ENCODE measurements at regions not wholly inside any gene's neighbourhood (a gene's known extent, or its start where the extent isn't known, plus 50 kb on each side); places are given as distances from the start of the nearest gene placed in this dataset.

GRCh38 chr16:55189224-55189623 lies 134.8 kb upstream of the IRX6 start:
- peaks cover 14% of the 10 kb centered on the region for H3K9me3 ChIP-seq (ENCODE audit: control insufficient read depth, insufficient read depth, low read depth, low read length)
- peaks cover 3% of the 10 kb centered on the region; the same call in 1 of the 2 replicates for H3K27me3 ChIP-seq (ENCODE audit: control insufficient read depth, insufficient read depth, low read length)
- no peak overlapping the region for H3K27ac ChIP-seq (ENCODE audit: low read depth, low read length)
- H3K9ac ChIP-seq (ENCODE audit: low read length), result no peak overlapping the region
- H3K36me3 ChIP-seq (ENCODE audit: control insufficient read depth, insufficient read depth, low read length), result no peaks in the 10 kb centered on the region
- no peak overlapping the region for H3K4me3 ChIP-seq (ENCODE audit: low read depth, low read length)
- peaks cover 10% of the 10 kb centered on the region; the same call in 1 of the 2 replicates for H3K4me1 ChIP-seq (ENCODE audit: control insufficient read depth, insufficient read depth, low read length)

- peaks cover 8% of the 10 kb centered on the region; the same call in 1 of the 2 replicates for H3K4me1 ChIP-seq (ENCODE audit: control insufficient read depth, insufficient read depth, low read length)
- peaks cover 14% of the 10 kb centered on the region for H3K9me3 ChIP-seq (ENCODE audit: control insufficient read depth, insufficient read depth, low read depth, low read length)
- H3K27me3 ChIP-seq (ENCODE audit: control insufficient read depth, insufficient read depth, low read length), result peaks cover 3% of the 10 kb centered on the region; the same call in 1 of the 2 replicates
- no peaks in the 10 kb centered on the region for H3K36me3 ChIP-seq (ENCODE audit: control insufficient read depth, insufficient read depth, low read length)
- H3K9ac ChIP-seq (ENCODE audit: low read length), result no peak overlapping the region
- no peak overlapping the region for H3K4me3 ChIP-seq (ENCODE audit: low read depth, low read length)
- H3K27ac ChIP-seq (ENCODE audit: low read depth, low read length), result no peak overlapping the region
These were observed 134.0 kb upstream of the IRX6 start for GRCh38 chr16:55189682-55190636.

GRCh38 chr16:55192734-55193133 lies 131.3 kb upstream of the IRX6 start:
- H3K27me3 ChIP-seq (ENCODE audit: control insufficient read depth, insufficient read depth, low read length), result peaks cover 3% of the 10 kb centered on the region; the same call in 1 of the 2 replicates
- peaks cover 20% of the 10 kb centered on the region for H3K9me3 ChIP-seq (ENCODE audit: control insufficient read depth, insufficient read depth, low read depth, low read length)
- no peak overlapping the region for H3K27ac ChIP-seq (ENCODE audit: low read depth, low read length)
- peaks cover 8% of the 10 kb centered on the region; the same call in 1 of the 2 replicates for H3K4me1 ChIP-seq (ENCODE audit: control insufficient read depth, insufficient read depth, low read length)
- no peak overlapping the region for H3K4me3 ChIP-seq (ENCODE audit: low read depth, low read length)
- H3K36me3 ChIP-seq (ENCODE audit: control insufficient read depth, insufficient read depth, low read length), result no peaks in the 10 kb centered on the region
- H3K9ac ChIP-seq (ENCODE audit: low read length), result no peak overlapping the region

GRCh38 chr16:55203570-55203969 lies 120.4 kb upstream of the IRX6 start:
- Histone ChIP-seq H3K9me3 (ENCODE audit: control insufficient read depth, insufficient read depth, low read depth, low read length) (peaks cover 12% of the 10 kb centered on the region), H3K4me3 (ENCODE audit: low read depth, low read length) (no peak overlapping the region), H3K27me3 (ENCODE audit: control insufficient read depth, insufficient read depth, low read length) (no peaks in the 10 kb centered on the region), H3K4me1 (ENCODE audit: control insufficient read depth, insufficient read depth, low read length) (no peaks in the 10 kb centered on the region), H3K9ac (ENCODE audit: low read length) (no peak overlapping the region), H3K27ac (ENCODE audit: low read depth, low read length) (no peak overlapping the region), H3K36me3 (ENCODE audit: control insufficient read depth, insufficient read depth, low read length) (no peaks in the 10 kb centered on the region)

- Histone ChIP-seq H3K27me3 (ENCODE audit: control insufficient read depth, insufficient read depth, low read length) (no peaks in the 10 kb centered on the region), H3K4me1 (ENCODE audit: control insufficient read depth, insufficient read depth, low read length) (no peaks in the 10 kb centered on the region), H3K4me3 (ENCODE audit: low read depth, low read length) (no peak overlapping the region), H3K27ac (ENCODE audit: low read depth, low read length) (no peak overlapping the region), H3K9ac (ENCODE audit: low read length) (no peak overlapping the region), H3K36me3 (ENCODE audit: control insufficient read depth, insufficient read depth, low read length) (no peaks in the 10 kb centered on the region), H3K9me3 (ENCODE audit: control insufficient read depth, insufficient read depth, low read depth, low read length) (peaks cover 7% of the 10 kb centered on the region)
These were observed 119.9 kb upstream of the IRX6 start for GRCh38 chr16:55204069-55204468.

- Histone ChIP-seq H3K27ac (ENCODE audit: low read depth, low read length) (no peak overlapping the region), H3K9me3 (ENCODE audit: control insufficient read depth, insufficient read depth, low read depth, low read length) (0 out of 2 replicates have a peak, but pooled peaks cover 3% of the 10 kb centered on the region), H3K36me3 (ENCODE audit: control insufficient read depth, insufficient read depth, low read length) (no peaks in the 10 kb centered on the region), H3K27me3 (ENCODE audit: control insufficient read depth, insufficient read depth, low read length) (no peaks in the 10 kb centered on the region), H3K9ac (ENCODE audit: low read length) (no peak overlapping the region), H3K4me1 (ENCODE audit: control insufficient read depth, insufficient read depth, low read length) (no peaks in the 10 kb centered on the region), H3K4me3 (ENCODE audit: low read depth, low read length) (no peak overlapping the region)
These were observed 119.1 kb upstream of the IRX6 start for GRCh38 chr16:55204923-55205322.

GRCh38 chr16:55207693-55208428 lies 116.1 kb upstream of the IRX6 start:
- H3K4me3 ChIP-seq (ENCODE audit: low read depth, low read length), result no peak overlapping the region

GRCh38 chr16:55209626-55210025 lies 114.4 kb upstream of the IRX6 start:
- no peaks in the 10 kb centered on the region for H3K36me3 ChIP-seq (ENCODE audit: control insufficient read depth, insufficient read depth, low read length)
- H3K9me3 ChIP-seq (ENCODE audit: control insufficient read depth, insufficient read depth, low read depth, low read length), result no peaks in the 10 kb centered on the region
- no peaks in the 10 kb centered on the region for H3K4me1 ChIP-seq (ENCODE audit: control insufficient read depth, insufficient read depth, low read length)
- no peaks in the 10 kb centered on the region for H3K27me3 ChIP-seq (ENCODE audit: control insufficient read depth, insufficient read depth, low read length)
- no peak overlapping the region for H3K4me3 ChIP-seq (ENCODE audit: low read depth, low read length)
- no peak overlapping the region for H3K27ac ChIP-seq (ENCODE audit: low read depth, low read length)
- H3K9ac ChIP-seq (ENCODE audit: low read length), result no peak overlapping the region

More at GRCh38 chr16:55207693-55208428, 116.1 kb upstream of the IRX6 start:
- no peaks in the 10 kb centered on the region for H3K4me1 ChIP-seq (ENCODE audit: control insufficient read depth, insufficient read depth, low read length)
- H3K9me3 ChIP-seq (ENCODE audit: control insufficient read depth, insufficient read depth, low read depth, low read length), result no peaks in the 10 kb centered on the region
- H3K27ac ChIP-seq (ENCODE audit: low read depth, low read length), result no peak overlapping the region
- H3K9ac ChIP-seq (ENCODE audit: low read length), result no peak overlapping the region
- no peaks in the 10 kb centered on the region for H3K27me3 ChIP-seq (ENCODE audit: control insufficient read depth, insufficient read depth, low read length)
- H3K36me3 ChIP-seq (ENCODE audit: control insufficient read depth, insufficient read depth, low read length), result no peaks in the 10 kb centered on the region

GRCh38 chr16:55212791-55213190 lies 111.2 kb upstream of the IRX6 start:
- H3K4me3 ChIP-seq (ENCODE audit: low read depth, low read length), result no peak overlapping the region
- H3K9ac ChIP-seq (ENCODE audit: low read length), result no peak overlapping the region
- no peaks in the 10 kb centered on the region for H3K9me3 ChIP-seq (ENCODE audit: control insufficient read depth, insufficient read depth, low read depth, low read length)
- H3K4me1 ChIP-seq (ENCODE audit: control insufficient read depth, insufficient read depth, low read length), result no peaks in the 10 kb centered on the region
- no peak overlapping the region for H3K27ac ChIP-seq (ENCODE audit: low read depth, low read length)
- no peaks in the 10 kb centered on the region for H3K36me3 ChIP-seq (ENCODE audit: control insufficient read depth, insufficient read depth, low read length)
- no peaks in the 10 kb centered on the region for H3K27me3 ChIP-seq (ENCODE audit: control insufficient read depth, insufficient read depth, low read length)

GRCh38 chr16:55214412-55214811 lies 109.6 kb upstream of the IRX6 start:
- no peak overlapping the region for H3K4me3 ChIP-seq (ENCODE audit: low read depth, low read length)
- no peaks in the 10 kb centered on the region for H3K27me3 ChIP-seq (ENCODE audit: control insufficient read depth, insufficient read depth, low read length)
- no peak overlapping the region for H3K9ac ChIP-seq (ENCODE audit: low read length)
- no peaks in the 10 kb centered on the region for H3K36me3 ChIP-seq (ENCODE audit: control insufficient read depth, insufficient read depth, low read length)
- H3K27ac ChIP-seq (ENCODE audit: low read depth, low read length), result no peak overlapping the region
- no peaks in the 10 kb centered on the region for H3K9me3 ChIP-seq (ENCODE audit: control insufficient read depth, insufficient read depth, low read depth, low read length)
- no peaks in the 10 kb centered on the region for H3K4me1 ChIP-seq (ENCODE audit: control insufficient read depth, insufficient read depth, low read length)

- Histone ChIP-seq H3K27me3 (ENCODE audit: control insufficient read depth, insufficient read depth, low read length) (no peaks in the 10 kb centered on the region), H3K4me1 (ENCODE audit: control insufficient read depth, insufficient read depth, low read length) (no peaks in the 10 kb centered on the region), H3K4me3 (ENCODE audit: low read depth, low read length) (no peak overlapping the region), H3K9ac (ENCODE audit: low read length) (no peak overlapping the region), H3K27ac (ENCODE audit: low read depth, low read length) (no peak overlapping the region), H3K36me3 (ENCODE audit: control insufficient read depth, insufficient read depth, low read length) (no peaks in the 10 kb centered on the region), H3K9me3 (ENCODE audit: control insufficient read depth, insufficient read depth, low read depth, low read length) (no peaks in the 10 kb centered on the region)
These were observed 109.0 kb upstream of the IRX6 start for GRCh38 chr16:55214974-55215494.

Measured in HUES6 (cell line).